ENCODE measurements at regions not wholly inside any gene's neighbourhood (a gene's known extent, or its start where the extent isn't known, plus 50 kb on each side); places are given as distances from the start of the nearest gene placed in this dataset.

GRCh38 chr10:4740471-4740870 lies 85.5 kb upstream of the AKR1E2 start:
- H3K4me3 ChIP-seq (ENCODE audit: low read depth, low read length) = no peak overlapping the region
- POLR2A ChIA-PET = no interaction called here
- CTCF ChIA-PET = no interaction called here
- no peak for TF ChIP-seq CTCF (IDR thresholded peaks at IDR 0.05; ENCODE audit: insufficient read depth, low read length, missing control alignments)
- DNase-seq (ENCODE audit: low read depth, low spot score) = no peak

- CTCF ChIA-PET = no interaction called here
- no peak overlapping the region for H3K4me3 ChIP-seq (ENCODE audit: low read depth, low read length)
- no peak for TF ChIP-seq CTCF (IDR thresholded peaks at IDR 0.05; ENCODE audit: insufficient read depth, low read length, missing control alignments)
- DNase-seq (ENCODE audit: low read depth, low spot score) = no peak
- POLR2A ChIA-PET = no interaction called here
Observed at GRCh38 chr10:4736608-4737007, 89.4 kb upstream of the AKR1E2 start.

- POLR2A ChIA-PET = no interaction called here
- no peak overlapping the region for H3K4me3 ChIP-seq (ENCODE audit: low read depth, low read length)
- no peak for TF ChIP-seq CTCF (IDR thresholded peaks at IDR 0.05; ENCODE audit: insufficient read depth, low read length, missing control alignments)
- DNase-seq (ENCODE audit: low read depth, low spot score) = no peak
- CTCF ChIA-PET = no interaction called here
Observed at GRCh38 chr10:4736183-4736582, 89.8 kb upstream of the AKR1E2 start.

GRCh38 chr10:4733843-4734224 lies 92.2 kb upstream of the AKR1E2 start:
- no peak overlapping the region for H3K4me3 ChIP-seq (ENCODE audit: low read depth, low read length)
- no peak for DNase-seq (ENCODE audit: low read depth, low spot score)
- POLR2A ChIA-PET = no interaction called here
- CTCF ChIA-PET = no interaction called here
- no peak for TF ChIP-seq CTCF (IDR thresholded peaks at IDR 0.05; ENCODE audit: insufficient read depth, low read length, missing control alignments)

- POLR2A ChIA-PET = no interaction called here
- DNase-seq (ENCODE audit: low read depth, low spot score) = no peak
- CTCF ChIA-PET = no interaction called here
- TF ChIP-seq CTCF (IDR thresholded peaks at IDR 0.05; ENCODE audit: insufficient read depth, low read length, missing control alignments) = no peak
- no peak overlapping the region for H3K4me3 ChIP-seq (ENCODE audit: low read depth, low read length)
Observed at GRCh38 chr10:4733150-4733842, 92.7 kb upstream of the AKR1E2 start.

GRCh38 chr10:4730998-4731397 lies 95.0 kb upstream of the AKR1E2 start:
- no peak for TF ChIP-seq CTCF (IDR thresholded peaks at IDR 0.05; ENCODE audit: insufficient read depth, low read length, missing control alignments)
- no peak overlapping the region for H3K4me3 ChIP-seq (ENCODE audit: low read depth, low read length)
- DNase-seq (ENCODE audit: low read depth, low spot score) = no peak
- CTCF ChIA-PET = no interaction called here
- POLR2A ChIA-PET = no interaction called here

Data from AG04449 (cell line).